Gastroesophageal sphincter (tissue), 4 donors: ENCODE measurements at regions not wholly inside any gene's neighbourhood (a gene's known extent, or its start where the extent isn't known, plus 50 kb on each side); places are given as distances from the start of the nearest gene placed in this dataset.

Experiments used
- ATAC-seq: fragments of 150-250 bp; one replicate; pipeline ENCODE4 v1.9.1; 2016; ENCODE audit warnings: mild to moderate bottlenecking, moderate library complexity
- H3K27ac ChIP-seq, 4 donors: fragments of 200-600 bp; sonication (generic) in 3 of 4; 1 replicate in 3 of 4; 2 replicates in 1 of 4; pipeline ENCODE4 v1.5.1; 2016 to 2019
- H3K27me3 ChIP-seq: fragments of 200-600 bp; sonication (generic); one replicate; pipeline ENCODE4 v1.5.1; 2019
- H3K36me3 ChIP-seq, 2 donors: fragments of 200-600 bp; sonication (generic); one replicate each; pipeline ENCODE4 v1.5.1; 2019; ENCODE audit warnings: control low read depth in 1 of 2
- H3K4me1 ChIP-seq, 3 donors: fragments of 200-600 bp; sonication (generic); 1 replicate in 2 of 3; 2 replicates in 1 of 3; pipeline ENCODE4 v1.5.1; 2016 to 2019; ENCODE audit warnings: control low read depth in 2 of 3
- H3K4me3 ChIP-seq, 2 donors: fragments of 200-600 bp; sonication (generic); one replicate each; pipeline ENCODE4 v1.5.1; 2019; ENCODE audit warnings: mild to moderate bottlenecking in 1 of 2, moderate library complexity in 1 of 2
- H3K9me3 ChIP-seq, 3 donors: fragments of 200-600 bp; sonication (generic); one replicate each; pipeline ENCODE4 v1.5.1; 2017 to 2019; ENCODE audit warnings: control low read depth in 2 of 3
- CTCF ChIP-seq, 4 experiments: fragments of 200-600 bp in 2 of 4; fragments of 450-650 bp in 2 of 4; sonication (generic) in 1 of 4; IDR thresholded peaks; one replicate each; pipeline ENCODE4 v1.5.1; 2017 to 2019; ENCODE audit warnings: antibody characterized with exemption in 4 of 4, mild to moderate bottlenecking in 2 of 4, moderate library complexity in 2 of 4
- EP300 ChIP-seq: sonication (generic); formaldehyde crosslinking; IDR thresholded peaks from one replicate; pipeline ENCODE4 v1.6.1; 2017; ENCODE audit warnings: antibody characterized with exemption, mild to moderate bottlenecking
- POLR2A ChIP-seq, 2 donors: fragments of 450-650 bp; IDR thresholded peaks; one replicate each; pipeline ENCODE4 v1.6.1; 2017; ENCODE audit warnings: antibody characterized with exemption in 2 of 2, mild to moderate bottlenecking in 2 of 2, moderate library complexity in 1 of 2
- POLR2AphosphoS5 ChIP-seq: sonication (generic); formaldehyde crosslinking; IDR thresholded peaks from one replicate; pipeline ENCODE4 v1.6.1; 2017; ENCODE audit warnings: antibody characterized with exemption
- WGBS, 2 donors: methylation state at CpG; one replicate each; pipeline ENCODE4 v1.1.5; 2018; ENCODE audit warnings: low coverage in 1 of 2; 5-methylcytosine and 5-hydroxymethylcytosine counted together

- no peak for ATAC-seq
- Histone ChIP-seq H3K27me3 (no peaks in the 10 kb centered on the region), H3K36me3 (no peaks in the 10 kb centered on the region), H3K27ac (no peak overlapping the region), H3K4me3 (no peak overlapping the region), H3K4me1 (no peaks in the 10 kb centered on the region), H3K9me3 (peaks cover 0 to 6% (median 0%) of the 10 kb centered on the region in 3 donors)
- no peak for TF ChIP-seq POLR2AphosphoS5
- TF ChIP-seq POLR2A (IDR thresholded peaks at IDR 0.05), result no peak
- TF ChIP-seq EP300, result no peak
- TF ChIP-seq CTCF (IDR thresholded peaks at IDR 0.05), result no peak
- 82% methylated on average over 1 of the region's 2 CpGs; no CpG with 5 or more reads in 1 of the 2 donors for WGBS, 2 donors
These were observed 51.2 kb upstream of the MEX3C start for GRCh38 chr18:51248685-51249084.

DNA sequence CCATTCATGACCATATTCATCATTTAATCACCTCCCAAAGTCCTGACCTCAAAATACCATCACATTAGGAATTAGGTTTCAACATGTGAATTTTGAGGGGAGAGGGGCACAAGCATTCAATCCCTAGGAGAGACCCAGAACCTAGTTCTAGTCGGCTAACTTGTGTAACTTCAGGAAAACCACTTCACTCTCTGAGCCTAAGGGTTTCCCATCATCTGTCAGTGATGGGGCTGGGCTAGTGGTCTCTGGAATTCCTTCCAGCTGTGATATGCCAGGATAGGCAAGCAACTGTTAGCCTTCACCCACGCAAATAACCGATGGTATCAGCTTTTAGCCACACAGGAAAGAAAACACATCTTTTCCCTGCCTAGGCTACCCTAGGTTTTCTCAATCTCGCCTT, 52.5 kb upstream of the MEX3C start:
- WGBS, 2 donors, result 52 to 60% methylated on average over 3 to 4 of the region's 4 CpGs
- ATAC-seq, result no peak
- H3K4me3 ChIP-seq, result no peak overlapping the region
- H3K27ac ChIP-seq, result no peak overlapping the region
- peaks cover 0 to 6% (median 0%) of the 10 kb centered on the region in 3 donors for H3K9me3 ChIP-seq
- no peaks in the 10 kb centered on the region for H3K27me3 ChIP-seq
- no peaks in the 10 kb centered on the region for H3K36me3 ChIP-seq
- no peak for TF ChIP-seq CTCF (IDR thresholded peaks at IDR 0.05)
- TF ChIP-seq POLR2AphosphoS5, result no peak
- no peak for TF ChIP-seq EP300
- no peak for TF ChIP-seq POLR2A (IDR thresholded peaks at IDR 0.05)
- H3K4me1 ChIP-seq, result no peaks in the 10 kb centered on the region

DNA sequence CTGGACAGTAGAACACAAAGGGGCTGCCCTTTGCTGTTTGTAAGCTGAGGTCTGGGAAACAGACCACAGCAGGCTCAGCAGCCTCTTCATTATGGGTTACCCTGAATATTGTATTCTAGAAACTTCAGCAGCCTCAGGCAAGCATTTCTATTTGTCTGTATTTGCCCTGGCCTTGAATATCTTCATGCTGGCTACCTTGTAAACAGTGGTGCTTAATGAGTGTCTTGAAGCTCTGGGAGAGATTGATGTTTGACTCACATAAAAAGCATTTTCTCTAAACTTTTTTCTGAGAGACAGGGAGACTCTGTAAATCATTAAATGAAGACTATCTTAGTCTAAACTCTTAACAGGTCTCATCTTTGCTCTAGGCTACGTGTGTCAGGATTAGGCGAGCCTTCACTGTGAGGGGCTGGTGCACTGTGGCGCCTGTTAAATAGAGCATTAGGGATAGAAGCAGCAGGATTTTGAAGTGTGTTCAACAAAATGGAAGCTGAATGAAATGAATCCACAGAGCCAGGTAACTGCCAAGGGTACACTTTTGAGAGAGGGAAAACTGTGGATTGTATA, 53.1 kb upstream of the MEX3C start:
- TF ChIP-seq EP300 (no peak), CTCF (IDR thresholded peaks at IDR 0.05) (no peak), POLR2AphosphoS5 (no peak), POLR2A (IDR thresholded peaks at IDR 0.05) (no peak)

GRCh38 chr18:51251625-51252024, 54.1 kb upstream of the MEX3C start:
- H3K4me3 ChIP-seq, result no peak overlapping the region
- no peak for TF ChIP-seq POLR2A (IDR thresholded peaks at IDR 0.05)
- no peak for TF ChIP-seq EP300
- no peak for TF ChIP-seq CTCF (IDR thresholded peaks at IDR 0.05)
- TF ChIP-seq POLR2AphosphoS5, result no peak
- H3K36me3 ChIP-seq, result no peaks in the 10 kb centered on the region
- peaks cover 0 to 6% (median 0%) of the 10 kb centered on the region in 3 donors for H3K9me3 ChIP-seq
- no peak overlapping the region for H3K27ac ChIP-seq
- ATAC-seq, result no peak
- no peaks in the 10 kb centered on the region for H3K27me3 ChIP-seq
- H3K4me1 ChIP-seq, result no peaks in the 10 kb centered on the region

More for the DNA sequence above, 53.1 kb upstream of the MEX3C start:
- H3K27me3 ChIP-seq, result no peaks in the 10 kb centered on the region
- H3K9me3 ChIP-seq, result peaks cover 0 to 6% (median 0%) of the 10 kb centered on the region in 3 donors
- no peak for ATAC-seq
- H3K36me3 ChIP-seq, result no peaks in the 10 kb centered on the region
- no peaks in the 10 kb centered on the region for H3K4me1 ChIP-seq
- H3K4me3 ChIP-seq, result no peak overlapping the region
- H3K27ac ChIP-seq, result no peak overlapping the region
- 80% methylated on average over 1 of the region's 3 CpGs; no CpG with 5 or more reads in 1 of the 2 donors for WGBS, 2 donors

GRCh38 chr18:51253476-51253875, 56.0 kb upstream of the MEX3C start:
- TF ChIP-seq POLR2AphosphoS5 (no peak), POLR2A (IDR thresholded peaks at IDR 0.05) (no peak), CTCF (IDR thresholded peaks at IDR 0.05) (no peak), EP300 (no peak)
- peaks cover 0 to 6% (median 0%) of the 10 kb centered on the region in 3 donors for H3K9me3 ChIP-seq
- 70 to 96% methylated on average over 1 to 3 of the region's 4 CpGs for WGBS, 2 donors
- no peak overlapping the region for H3K4me3 ChIP-seq
- no peak for ATAC-seq
- H3K27me3 ChIP-seq, result no peaks in the 10 kb centered on the region
- no peaks in the 10 kb centered on the region for H3K4me1 ChIP-seq
- H3K27ac ChIP-seq, result no peak overlapping the region
- H3K36me3 ChIP-seq, result no peaks in the 10 kb centered on the region
